HUES48 (cell line): ENCODE measurements at regions not wholly inside any gene's neighbourhood (a gene's known extent, or its start where the extent isn't known, plus 50 kb on each side); places are given as distances from the start of the nearest gene placed in this dataset.
"Not testable (repeated sequence)": the region's sequence is repeated elsewhere in the genome, so short reads cannot be mapped to it uniquely, and the experiment has no call there.

Source experiments
- H3K27ac ChIP-seq: one replicate; pipeline ENCODE4 v1.7.0; 2013; ENCODE audit warnings: low read depth, low read length, inconsistent platforms
- H3K27me3 ChIP-seq: 2 replicates; pipeline ENCODE4 v1.6.1; 2013; ENCODE audit warnings: mild to moderate bottlenecking, low read length; ENCODE audit not compliant: control insufficient read depth, insufficient read depth
- H3K36me3 ChIP-seq: 2 replicates; pipeline ENCODE4 v1.6.1; 2013; ENCODE audit warnings: low read length; ENCODE audit not compliant: control insufficient read depth, insufficient read depth
- H3K4me1 ChIP-seq: 2 replicates; pipeline ENCODE4 v1.6.1; 2013; ENCODE audit warnings: mild to moderate bottlenecking, low read length; ENCODE audit not compliant: control insufficient read depth, insufficient read depth
- H3K4me3 ChIP-seq: 2 replicates; pipeline ENCODE4 v1.5.1; 2013; ENCODE audit warnings: mild to moderate bottlenecking, low read depth, low read length
- H3K9ac ChIP-seq: 2 replicates; pipeline ENCODE4 v1.6.1; 2013; ENCODE audit warnings: mild to moderate bottlenecking, low read depth, low read length, moderate library complexity
- H3K9me3 ChIP-seq: 2 replicates; pipeline ENCODE4 v1.6.1; 2013; ENCODE audit warnings: low read length; ENCODE audit not compliant: control insufficient read depth, insufficient read depth

DNA sequence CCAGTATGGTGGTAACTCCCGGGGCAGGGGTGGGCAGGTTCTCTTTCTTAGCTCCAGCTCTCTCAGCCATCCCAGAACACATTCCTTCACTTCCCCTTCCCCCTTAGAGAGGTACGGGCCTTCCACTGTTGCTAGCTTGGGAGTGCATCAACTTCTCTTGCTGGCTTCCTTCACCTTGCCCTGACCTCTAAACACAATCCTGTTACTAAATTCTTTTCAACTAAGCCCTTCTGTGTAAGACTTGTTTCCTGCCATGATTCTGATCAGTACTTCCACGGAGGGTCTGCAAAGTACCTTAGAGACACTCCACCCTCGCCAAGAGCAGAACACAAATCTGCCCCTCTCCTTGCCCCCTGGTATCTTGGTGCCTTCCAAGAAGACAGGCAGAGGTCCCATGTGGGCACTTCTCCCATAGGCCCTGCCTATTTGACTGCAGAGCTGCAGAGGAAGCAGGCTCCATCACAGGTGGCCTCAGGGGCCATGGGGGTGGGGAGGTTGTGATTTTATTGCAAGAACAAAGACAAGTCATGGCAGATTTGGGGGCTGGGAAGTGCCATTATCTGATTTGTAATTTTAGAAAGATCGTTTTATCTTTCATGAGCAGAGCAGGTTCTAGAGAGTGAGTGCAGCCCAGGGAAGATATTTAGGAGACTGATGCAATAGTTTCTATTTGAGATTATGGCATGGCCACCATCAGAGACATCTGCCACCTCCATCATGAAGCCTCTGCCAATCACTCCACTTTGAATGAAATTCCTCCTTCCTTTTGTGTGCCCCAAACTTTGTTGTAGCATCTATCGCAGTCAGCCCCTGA lies 182.5 kb upstream of the JUN start:
- no peak overlapping the region for H3K27ac ChIP-seq
- H3K4me3 ChIP-seq, result no peak overlapping the region
- no peaks in the 10 kb centered on the region for H3K9me3 ChIP-seq
- no peak overlapping the region for H3K9ac ChIP-seq
- H3K36me3 ChIP-seq, result no peaks in the 10 kb centered on the region
- H3K27me3 ChIP-seq, result no peaks in the 10 kb centered on the region
- H3K4me1 ChIP-seq, result no peaks in the 10 kb centered on the region

GRCh38 chr1:58966917-58967740 lies 183.3 kb upstream of the JUN start:
- Histone ChIP-seq H3K27me3 (no peaks in the 10 kb centered on the region), H3K4me3 (no peak overlapping the region), H3K27ac (no peak overlapping the region), H3K4me1 (no peaks in the 10 kb centered on the region), H3K9me3 (no peaks in the 10 kb centered on the region), H3K36me3 (no peaks in the 10 kb centered on the region), H3K9ac (no peak overlapping the region)

DNA sequence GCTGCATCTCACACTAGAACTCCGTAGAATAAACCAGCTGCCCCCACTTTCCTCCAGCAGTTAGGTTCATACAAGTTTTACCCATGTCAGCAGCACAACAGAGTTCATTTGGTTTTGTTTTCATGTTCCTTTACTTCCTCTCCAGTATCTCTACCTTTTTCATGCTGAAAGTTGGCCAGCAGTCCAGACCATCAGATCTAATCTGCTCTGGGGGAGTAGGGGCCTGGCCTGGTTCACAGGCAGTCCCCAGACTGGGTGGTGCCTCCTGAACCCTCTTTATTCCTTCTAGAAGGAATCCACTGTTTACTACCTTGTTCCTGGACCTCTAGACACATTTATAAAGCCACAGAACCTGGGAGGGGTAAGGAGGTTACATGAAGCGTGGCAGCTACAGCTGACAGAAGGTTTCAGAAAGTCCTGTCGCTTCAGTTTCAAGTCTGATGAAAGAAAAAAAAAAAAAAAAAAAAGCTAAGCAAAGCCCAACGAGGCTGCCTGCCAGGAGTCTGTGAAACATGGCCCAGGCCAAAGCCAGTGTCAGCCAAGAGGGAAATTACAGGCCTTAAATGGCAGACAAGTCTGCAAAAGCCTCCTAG lies 184.6 kb upstream of the JUN start:
- no peaks in the 10 kb centered on the region for H3K27me3 ChIP-seq
- H3K9me3 ChIP-seq, result no peaks in the 10 kb centered on the region
- no peaks in the 10 kb centered on the region for H3K4me1 ChIP-seq
- no peak overlapping the region for H3K4me3 ChIP-seq
- no peaks in the 10 kb centered on the region for H3K36me3 ChIP-seq
- H3K27ac ChIP-seq, result no peak overlapping the region
- H3K9ac ChIP-seq, result no peak overlapping the region

DNA sequence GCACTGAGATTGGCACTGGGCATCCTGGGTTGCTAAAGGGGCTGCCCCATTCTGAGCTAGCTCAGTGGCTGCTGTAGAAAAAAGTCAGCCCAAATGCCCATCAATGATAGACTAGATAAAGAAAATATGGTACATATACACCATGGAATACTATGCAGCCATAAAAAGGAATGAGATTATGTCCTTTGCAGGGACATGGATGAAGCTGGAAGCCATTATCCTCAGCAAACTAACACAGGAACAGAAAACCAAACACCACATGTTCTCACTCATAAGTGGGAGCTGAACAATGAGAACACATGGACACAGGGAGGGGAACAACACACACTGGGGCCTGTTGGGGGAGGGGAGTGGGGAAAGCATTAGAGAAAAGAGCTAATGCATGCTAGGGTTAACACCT lies 185.3 kb upstream of the JUN start:
- not testable (repeated sequence) for H3K4me3 ChIP-seq, H3K9me3 ChIP-seq, H3K9ac ChIP-seq, H3K27ac ChIP-seq, H3K27me3 ChIP-seq, H3K36me3 ChIP-seq, H3K4me1 ChIP-seq

DNA sequence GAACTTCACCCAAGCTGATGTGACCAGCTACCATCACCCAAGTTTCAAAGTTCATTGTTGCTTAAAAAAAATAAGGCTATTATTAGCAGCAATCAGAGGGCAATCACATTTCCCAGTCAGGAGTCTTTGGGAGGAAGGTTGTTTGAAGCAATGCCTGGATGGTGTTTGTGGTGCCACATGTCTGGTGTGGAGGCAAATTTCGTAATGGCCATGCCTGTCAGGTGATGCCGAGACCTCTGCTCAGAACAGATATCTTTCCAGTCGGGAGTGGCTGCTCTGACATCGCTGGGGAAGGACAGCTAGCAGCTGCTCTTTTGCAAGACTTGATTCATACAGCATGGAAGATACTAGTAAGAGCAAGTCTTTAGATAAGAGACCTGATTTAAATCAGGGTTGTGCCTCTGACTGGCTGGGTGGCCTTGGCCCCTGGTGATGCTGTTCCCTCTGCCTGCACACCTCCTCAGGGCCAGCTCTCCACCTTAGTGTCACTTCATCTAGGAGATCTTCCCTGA lies 187.8 kb upstream of the JUN start:
- no peaks in the 10 kb centered on the region for H3K27me3 ChIP-seq
- no peak overlapping the region for H3K4me3 ChIP-seq
- H3K9me3 ChIP-seq, result no peaks in the 10 kb centered on the region
- no peak overlapping the region for H3K27ac ChIP-seq
- H3K36me3 ChIP-seq, result no peaks in the 10 kb centered on the region
- H3K4me1 ChIP-seq, result no peaks in the 10 kb centered on the region
- H3K9ac ChIP-seq, result no peak overlapping the region

DNA sequence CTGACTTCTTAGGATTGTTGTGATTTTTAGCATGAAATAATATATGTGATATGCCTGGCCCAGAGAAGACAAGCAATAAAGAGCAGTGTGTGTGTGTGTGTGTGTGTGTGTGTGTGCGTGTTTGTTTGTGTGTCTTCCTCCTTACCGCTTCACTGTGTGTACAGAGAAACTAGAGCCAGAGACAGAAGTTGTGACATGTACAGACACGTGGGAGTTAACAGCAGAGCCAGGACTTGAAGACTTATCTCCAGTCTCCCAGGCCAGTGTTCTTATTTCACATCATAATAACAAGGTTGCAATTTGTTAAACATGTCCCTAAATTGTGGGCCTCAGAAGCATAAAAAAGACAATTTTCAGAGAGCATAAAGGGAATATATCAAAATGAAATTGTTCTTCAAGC lies 192.0 kb upstream of the JUN start:
- no peak overlapping the region for H3K27ac ChIP-seq
- H3K9me3 ChIP-seq, result no peaks in the 10 kb centered on the region
- H3K4me3 ChIP-seq, result no peak overlapping the region

DNA sequence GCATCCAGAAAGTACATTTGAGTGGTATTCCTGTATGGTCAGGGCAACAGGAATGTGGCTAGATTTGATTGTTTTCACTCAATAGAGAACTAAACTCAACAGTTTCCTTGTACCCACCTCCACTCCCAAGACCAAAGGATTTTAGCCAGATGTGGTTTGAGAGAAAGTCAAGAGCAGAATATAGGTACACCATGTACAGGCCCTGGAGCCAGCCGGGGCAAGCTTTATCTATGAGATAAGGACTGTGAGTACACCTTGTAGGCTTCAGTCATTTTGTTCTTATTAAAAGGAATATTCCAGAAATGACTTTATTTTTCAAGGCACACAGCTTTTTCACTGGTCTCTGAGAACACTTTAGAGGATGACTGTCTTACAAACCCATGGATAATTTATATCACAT lies 192.4 kb upstream of the JUN start:
- Histone ChIP-seq H3K36me3 (no peaks in the 10 kb centered on the region), H3K9me3 (no peaks in the 10 kb centered on the region), H3K9ac (no peak overlapping the region), H3K4me3 (no peak overlapping the region), H3K27me3 (no peaks in the 10 kb centered on the region), H3K4me1 (peaks cover 2% of the 10 kb centered on the region; the same call in 1 of the 2 replicates), H3K27ac (no peak overlapping the region)

More for the DNA sequence above, 192.0 kb upstream of the JUN start:
- no peak overlapping the region for H3K9ac ChIP-seq
- no peaks in the 10 kb centered on the region for H3K4me1 ChIP-seq
- H3K27me3 ChIP-seq, result no peaks in the 10 kb centered on the region
- no peaks in the 10 kb centered on the region for H3K36me3 ChIP-seq

DNA sequence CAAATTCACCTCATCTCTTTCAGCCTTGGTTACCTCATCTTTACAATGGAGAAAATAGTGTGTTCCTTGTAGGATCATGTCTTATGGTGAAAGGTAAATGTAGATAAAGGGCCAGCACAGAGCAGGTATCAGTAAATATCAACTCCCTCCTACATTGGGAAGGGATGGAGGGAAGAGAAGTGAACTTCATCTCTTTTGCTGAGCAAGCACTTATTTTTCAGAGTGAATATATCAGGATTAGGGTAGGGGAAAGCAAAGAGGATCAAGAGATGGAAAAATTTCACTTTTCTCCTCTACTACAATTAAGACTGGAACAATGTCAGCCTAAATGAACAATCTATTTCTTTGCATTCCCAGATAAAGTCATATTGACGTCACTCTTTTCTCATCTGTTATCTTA lies 193.8 kb upstream of the JUN start:
- H3K9me3 ChIP-seq, result no peaks in the 10 kb centered on the region
- H3K4me3 ChIP-seq, result no peak overlapping the region
- H3K9ac ChIP-seq, result no peak overlapping the region
- H3K27ac ChIP-seq, result no peak overlapping the region
- H3K36me3 ChIP-seq, result no peaks in the 10 kb centered on the region
- peaks cover 15% of the 10 kb centered on the region for H3K4me1 ChIP-seq
- no peaks in the 10 kb centered on the region for H3K27me3 ChIP-seq

- no peak overlapping the region for H3K4me3 ChIP-seq
- no peaks in the 10 kb centered on the region for H3K9me3 ChIP-seq
- peaks cover 17% of the 10 kb centered on the region for H3K4me1 ChIP-seq
- no peaks in the 10 kb centered on the region for H3K36me3 ChIP-seq
- no peak overlapping the region for H3K9ac ChIP-seq
- H3K27ac ChIP-seq, result no peak overlapping the region
- no peaks in the 10 kb centered on the region for H3K27me3 ChIP-seq
These were observed 194.2 kb upstream of the JUN start for GRCh38 chr1:58978096-58978495.

DNA sequence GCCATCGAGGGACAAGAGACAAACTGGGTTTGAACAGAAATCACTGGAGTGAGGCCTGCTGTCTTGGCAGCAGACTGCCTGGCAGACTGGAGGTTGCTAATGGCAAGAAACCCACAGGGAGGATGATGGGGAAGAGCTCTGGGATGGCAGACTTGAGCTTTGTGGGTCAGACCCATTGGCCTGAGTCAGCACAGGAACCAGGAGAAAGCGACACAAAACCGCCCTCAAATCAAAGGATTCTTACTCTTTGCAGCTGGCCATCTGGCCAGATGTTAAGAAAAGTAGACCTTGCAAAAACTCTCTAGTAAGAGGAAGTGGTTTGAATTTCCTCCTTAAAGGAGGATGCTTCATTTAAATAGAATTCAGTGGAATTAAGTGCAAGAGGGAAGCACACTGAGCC lies 195.2 kb upstream of the JUN start:
- Histone ChIP-seq H3K4me1 (peaks cover 17% of the 10 kb centered on the region), H3K36me3 (no peaks in the 10 kb centered on the region), H3K9ac (no peak overlapping the region), H3K4me3 (no peak overlapping the region), H3K27ac (no peak overlapping the region), H3K27me3 (peaks cover 5% of the 10 kb centered on the region; the same call in 1 of the 2 replicates), H3K9me3 (no peaks in the 10 kb centered on the region)

DNA sequence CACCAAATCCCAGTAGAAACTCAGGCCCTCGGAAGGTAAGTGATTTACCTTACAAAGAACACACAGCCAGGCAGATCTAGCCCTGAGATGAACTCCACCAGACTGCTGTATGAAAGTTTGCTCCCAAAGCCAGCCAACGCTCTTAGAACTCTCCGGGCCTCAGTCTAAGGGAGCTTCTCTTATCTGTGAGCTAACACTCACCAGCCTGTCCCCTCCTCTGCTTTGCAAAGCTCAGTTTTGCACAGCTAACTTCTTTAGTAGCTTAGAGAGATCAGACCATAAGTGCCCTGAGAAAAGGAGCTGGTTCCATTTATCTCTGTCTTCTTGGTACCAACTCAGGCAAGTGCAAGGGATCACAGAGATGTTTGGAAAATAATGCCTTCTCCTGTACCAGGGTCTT lies 195.8 kb upstream of the JUN start:
- Histone ChIP-seq H3K9ac (no peak overlapping the region), H3K36me3 (no peaks in the 10 kb centered on the region), H3K9me3 (no peaks in the 10 kb centered on the region), H3K27me3 (peaks cover 5% of the 10 kb centered on the region; the same call in 1 of the 2 replicates), H3K27ac (no peak overlapping the region), H3K4me3 (no peak overlapping the region), H3K4me1 (peaks cover 17% of the 10 kb centered on the region)
